ENCODE measurements at regions not wholly inside any gene's neighbourhood (a gene's known extent, or its start where the extent isn't known, plus 50 kb on each side); places are given as distances from the start of the nearest gene placed in this dataset.

- Histone ChIP-seq H3K27ac (ENCODE audit: insufficient read length, low read depth, low read length) (no peak overlapping the region), H2BK15ac (ENCODE audit: low read depth, low read length) (no peak overlapping the region), H3K9ac (ENCODE audit: extremely low read depth, insufficient read length, low read length) (no peak overlapping the region), H3T11ph (ENCODE audit: low read length) (no peak overlapping the region), H2BK12ac (ENCODE audit: insufficient read length, low read depth, low read length) (no peak overlapping the region), H3K4me2 (ENCODE audit: insufficient read depth, insufficient read length, low read length) (no peak overlapping the region), H2AK5ac (ENCODE audit: insufficient read length, low read length) (no peak overlapping the region), H4K91ac (ENCODE audit: insufficient read length, low read depth, low read length) (no peak overlapping the region), H4K8ac (replicated peaks; ENCODE audit: insufficient read length, low read depth, low read length) (no peak overlapping the region), H3K23me2 (ENCODE audit: insufficient read length, low read depth, low read length, poor library complexity, severe bottlenecking) (no peaks in the 10 kb centered on the region), H2BK20ac (ENCODE audit: low read depth, low read length, poor library complexity, severe bottlenecking) (no peak overlapping the region), H3K56ac (ENCODE audit: insufficient read length, low read depth, low read length) (no peak overlapping the region), H2AFZ (ENCODE audit: low read length) (no peak overlapping the region), H3K79me2 (ENCODE audit: insufficient read depth, low read length) (no peaks in the 10 kb centered on the region), H2BK5ac (ENCODE audit: insufficient read length, low read length) (no peak overlapping the region), H3K9me3 (ENCODE audit: control insufficient read depth, low read depth, low read length) (no peaks in the 10 kb centered on the region), H4K20me1 (ENCODE audit: control insufficient read depth, insufficient read depth, insufficient read length) (no peaks in the 10 kb centered on the region), H3K4ac (ENCODE audit: low read depth, low read length) (no peak overlapping the region), H2BK120ac (ENCODE audit: low read depth, low read length, poor library complexity, severe bottlenecking) (no peak overlapping the region), H3K79me1 (ENCODE audit: insufficient read depth, low read depth, low read length, poor library complexity, severe bottlenecking) (no peaks in the 10 kb centered on the region), H3K14ac (ENCODE audit: insufficient read depth, low read length) (no peak overlapping the region), H4K5ac (ENCODE audit: insufficient read length, low read depth, low read length) (no peak overlapping the region), H3K4me1 (ENCODE audit: insufficient read depth, low read length) (no peaks in the 10 kb centered on the region), H3K18ac (ENCODE audit: insufficient read length, low read depth, low read length) (no peak overlapping the region), H3K23ac (ENCODE audit: insufficient read length, low read depth, low read length) (no peak overlapping the region), H3K27me3 (ENCODE audit: insufficient read depth, low read length) (no peaks in the 10 kb centered on the region)
- H3K4me3 Mint-ChIP-seq: no peak overlapping the region
- TF ChIP-seq CTCF (conservative IDR thresholded peaks at IDR 0.05): no peak
- peaks cover 4 to 16% (median 12%) of the 10 kb centered on the region in 3 experiments for H3K36me3 Mint-ChIP-seq (ENCODE audit: insufficient read depth in 1 of 3, low read depth in 3 of 3)
- H3K9me3 Mint-ChIP-seq: peaks cover 15 to 27% of the 10 kb centered on the region in 2 experiments
- no peak for DNase-seq
- H3K4me1 Mint-ChIP-seq: no peaks in the 10 kb centered on the region
- H3K27me3 Mint-ChIP-seq (ENCODE audit: low read depth): peaks cover 14% of the 10 kb centered on the region
- H3K27ac Mint-ChIP-seq: no peak overlapping the region
- WGBS (ENCODE audit: extremely low coverage, insufficient read length, low lambda C conversion rate): no CpG with 5 or more reads among the region's 1 CpG
These were observed 50.2 kb upstream of the IZUMO1R start for GRCh38 chr11:94254214-94254613.
